ENCODE measurements at regions not wholly inside any gene's neighbourhood (a gene's known extent, or its start where the extent isn't known, plus 50 kb on each side); places are given as distances from the start of the nearest gene placed in this dataset.

GRCh38 chr7:16171928-16172327 is 249.4 kb downstream of the CRPPA start:
- Histone ChIP-seq H3K4me2 (no peak overlapping the region), H3K4me1 (no peaks in the 10 kb centered on the region)
- no peak for TF ChIP-seq Cebpa-rat (IDR thresholded peaks at IDR 0.05)

GRCh38 chr7:16170671-16171070 is 250.7 kb downstream of the CRPPA start:
- Histone ChIP-seq H3K27ac (no peak overlapping the region), H3K27me3 (no peaks in the 10 kb centered on the region), H3K9me3 (peaks cover 6% of the 10 kb centered on the region; the same call in 1 of the 2 replicates), H3K4me2 (no peak overlapping the region), H4K20me1 (no peaks in the 10 kb centered on the region), H3K4me1 (no peaks in the 10 kb centered on the region), H3K9ac (no peak overlapping the region), H3K4me3 (no peak overlapping the region), H3K36me3 (no peaks in the 10 kb centered on the region)
- no peak for TF ChIP-seq Cebpa-rat (IDR thresholded peaks at IDR 0.05)

More at GRCh38 chr7:16171928-16172327, 249.4 kb downstream of the CRPPA start:
- H3K36me3 ChIP-seq, result no peaks in the 10 kb centered on the region
- no peak overlapping the region for H3K9ac ChIP-seq
- H4K20me1 ChIP-seq, result no peaks in the 10 kb centered on the region
- H3K27me3 ChIP-seq, result no peaks in the 10 kb centered on the region
- H3K9me3 ChIP-seq, result peaks cover 6% of the 10 kb centered on the region; the same call in 1 of the 2 replicates
- no peak overlapping the region for H3K27ac ChIP-seq
- H3K4me3 ChIP-seq, result no peak overlapping the region

GRCh38 chr7:16169537-16169936 is 251.8 kb downstream of the CRPPA start:
- no peak overlapping the region for H3K27ac ChIP-seq
- H3K9me3 ChIP-seq, result peaks cover 6% of the 10 kb centered on the region; the same call in 1 of the 2 replicates
- no peaks in the 10 kb centered on the region for H3K4me1 ChIP-seq
- H3K36me3 ChIP-seq, result no peaks in the 10 kb centered on the region
- TF ChIP-seq Cebpa-rat (IDR thresholded peaks at IDR 0.05), result no peak
- H3K4me3 ChIP-seq, result no peak overlapping the region
- no peak overlapping the region for H3K4me2 ChIP-seq
- H4K20me1 ChIP-seq, result no peaks in the 10 kb centered on the region
- no peaks in the 10 kb centered on the region for H3K27me3 ChIP-seq
- no peak overlapping the region for H3K9ac ChIP-seq

- Histone ChIP-seq H3K27me3 (no peaks in the 10 kb centered on the region), H3K27ac (no peak overlapping the region), H3K4me2 (no peak overlapping the region), H3K9me3 (peaks cover 6% of the 10 kb centered on the region; the same call in 1 of the 2 replicates), H3K9ac (no peak overlapping the region), H4K20me1 (no peaks in the 10 kb centered on the region), H3K4me1 (no peaks in the 10 kb centered on the region), H3K36me3 (no peaks in the 10 kb centered on the region), H3K4me3 (no peak overlapping the region)
- TF ChIP-seq Cebpa-rat (IDR thresholded peaks at IDR 0.05), result no peak
Measured at GRCh38 chr7:16167526-16167925, 253.8 kb downstream of the CRPPA start.

- no peaks in the 10 kb centered on the region for H4K20me1 ChIP-seq
- no peak overlapping the region for H3K27ac ChIP-seq
- no peaks in the 10 kb centered on the region for H3K27me3 ChIP-seq
- no peak overlapping the region for H3K9ac ChIP-seq
- no peaks in the 10 kb centered on the region for H3K36me3 ChIP-seq
- H3K9me3 ChIP-seq, result peaks cover 24% of the 10 kb centered on the region
- TF ChIP-seq Cebpa-rat (IDR thresholded peaks at IDR 0.05), result no peak
- H3K4me2 ChIP-seq, result no peak overlapping the region
- no peaks in the 10 kb centered on the region for H3K4me1 ChIP-seq
- H3K4me3 ChIP-seq, result no peak overlapping the region
Measured at GRCh38 chr7:16144361-16144760, 277.0 kb downstream of the CRPPA start.

- Histone ChIP-seq H3K27ac (no peak overlapping the region), H3K36me3 (no peaks in the 10 kb centered on the region), H3K27me3 (no peaks in the 10 kb centered on the region), H3K9ac (no peak overlapping the region), H4K20me1 (no peaks in the 10 kb centered on the region), H3K4me2 (no peak overlapping the region), H3K4me1 (no peaks in the 10 kb centered on the region), H3K9me3 (no peaks in the 10 kb centered on the region), H3K4me3 (no peak overlapping the region)
- no peak for TF ChIP-seq Cebpa-rat (IDR thresholded peaks at IDR 0.05)
Measured at GRCh38 chr7:16137944-16138343, 283.4 kb downstream of the CRPPA start.

GRCh38 chr7:16136896-16137295 is 284.4 kb downstream of the CRPPA start:
- no peak overlapping the region for H3K4me3 ChIP-seq
- no peaks in the 10 kb centered on the region for H3K36me3 ChIP-seq
- no peak overlapping the region for H3K9ac ChIP-seq
- no peaks in the 10 kb centered on the region for H3K27me3 ChIP-seq
- no peaks in the 10 kb centered on the region for H3K9me3 ChIP-seq
- H3K4me1 ChIP-seq, result no peaks in the 10 kb centered on the region
- H4K20me1 ChIP-seq, result no peaks in the 10 kb centered on the region
- no peak for TF ChIP-seq Cebpa-rat (IDR thresholded peaks at IDR 0.05)
- H3K4me2 ChIP-seq, result no peak overlapping the region
- no peak overlapping the region for H3K27ac ChIP-seq

GRCh38 chr7:16135658-16136057 is 285.7 kb downstream of the CRPPA start:
- no peaks in the 10 kb centered on the region for H3K36me3 ChIP-seq
- no peaks in the 10 kb centered on the region for H4K20me1 ChIP-seq
- no peaks in the 10 kb centered on the region for H3K4me1 ChIP-seq
- TF ChIP-seq Cebpa-rat (IDR thresholded peaks at IDR 0.05), result no peak
- no peak overlapping the region for H3K4me2 ChIP-seq
- H3K9ac ChIP-seq, result no peak overlapping the region
- H3K27ac ChIP-seq, result no peak overlapping the region
- H3K27me3 ChIP-seq, result no peaks in the 10 kb centered on the region
- H3K9me3 ChIP-seq, result no peaks in the 10 kb centered on the region
- no peak overlapping the region for H3K4me3 ChIP-seq

GRCh38 chr7:16130111-16131110 is 290.9 kb downstream of the CRPPA start:
- Histone ChIP-seq H3K4me1 (no peaks in the 10 kb centered on the region), H3K27ac (no peak overlapping the region), H3K9ac (no peak overlapping the region), H4K20me1 (no peaks in the 10 kb centered on the region), H3K9me3 (no peaks in the 10 kb centered on the region), H3K4me2 (no peak overlapping the region), H3K4me3 (no peak overlapping the region), H3K36me3 (no peaks in the 10 kb centered on the region), H3K27me3 (no peaks in the 10 kb centered on the region)
- TF ChIP-seq Cebpa-rat (IDR thresholded peaks at IDR 0.05), result no peak

GRCh38 chr7:16129431-16130110 is 291.8 kb downstream of the CRPPA start:
- Histone ChIP-seq H3K36me3 (no peaks in the 10 kb centered on the region), H4K20me1 (no peaks in the 10 kb centered on the region), H3K9ac (no peak overlapping the region), H3K27me3 (no peaks in the 10 kb centered on the region), H3K4me1 (no peaks in the 10 kb centered on the region), H3K27ac (no peak overlapping the region), H3K4me3 (no peak overlapping the region), H3K4me2 (no peak overlapping the region), H3K9me3 (no peaks in the 10 kb centered on the region)
- TF ChIP-seq Cebpa-rat (IDR thresholded peaks at IDR 0.05), result no peak
